Globus pallidus (tissue), 1 donor: ENCODE measurements at regions not wholly inside any gene's neighbourhood (a gene's known extent, or its start where the extent isn't known, plus 50 kb on each side); places are given as distances from the start of the nearest gene placed in this dataset.
"Not testable (repeated sequence)": the region's sequence is repeated elsewhere in the genome, so short reads cannot be mapped to it uniquely, and the experiment has no call there.

ENCODE experiments used
- DNase-seq: peaks from one replicate; pipeline ENCODE4 v3.0.0-alpha.2; 2015; ENCODE audit warnings: low spot score

DNA sequence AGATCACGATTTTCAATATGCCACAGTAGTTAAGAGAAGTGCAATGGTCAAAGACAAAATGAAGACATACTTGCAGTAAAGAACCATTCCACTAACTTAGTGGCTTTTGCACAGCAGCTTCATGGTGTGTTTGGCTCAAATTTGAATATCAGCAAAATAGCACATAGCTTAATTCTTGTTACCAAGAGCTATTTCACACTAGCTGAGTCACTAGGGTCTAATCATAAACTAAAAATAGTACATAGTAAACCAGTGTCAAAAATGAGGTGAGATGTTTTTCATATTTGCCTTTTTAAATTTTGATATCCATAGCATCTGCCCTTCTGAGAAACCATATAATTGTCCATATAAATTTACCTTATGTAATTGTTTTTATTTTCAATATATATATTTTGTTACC lies 325.0 kb upstream of the LUZP2 start:
- DNase-seq: no peak

GRCh38 chr11:24181395-24182047 lies 315.3 kb upstream of the LUZP2 start:
- DNase-seq: no peak

DNA sequence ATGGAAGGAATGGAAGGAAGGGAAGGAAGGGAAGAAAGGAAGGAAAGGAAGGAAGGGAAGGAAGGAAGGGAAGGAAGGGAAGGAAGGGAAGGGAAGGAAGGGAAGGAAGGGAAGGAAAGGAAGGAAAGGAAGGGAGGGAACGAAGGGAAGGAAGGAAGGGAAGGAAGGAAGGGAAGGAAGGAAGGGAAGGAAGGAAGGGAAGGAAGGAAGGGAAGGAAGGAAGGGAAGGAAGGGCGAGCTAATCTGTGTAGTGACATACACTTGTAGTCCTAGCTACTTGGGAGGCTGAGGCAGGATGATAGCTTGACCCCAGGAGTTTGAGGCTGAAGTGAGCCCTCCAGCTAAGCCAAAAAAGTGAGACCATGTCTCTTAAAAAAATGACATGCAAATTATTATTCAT lies 311.3 kb upstream of the LUZP2 start:
- not testable (repeated sequence) for DNase-seq

GRCh38 chr11:24196733-24197132 lies 300.1 kb upstream of the LUZP2 start:
- no peak for DNase-seq

DNA sequence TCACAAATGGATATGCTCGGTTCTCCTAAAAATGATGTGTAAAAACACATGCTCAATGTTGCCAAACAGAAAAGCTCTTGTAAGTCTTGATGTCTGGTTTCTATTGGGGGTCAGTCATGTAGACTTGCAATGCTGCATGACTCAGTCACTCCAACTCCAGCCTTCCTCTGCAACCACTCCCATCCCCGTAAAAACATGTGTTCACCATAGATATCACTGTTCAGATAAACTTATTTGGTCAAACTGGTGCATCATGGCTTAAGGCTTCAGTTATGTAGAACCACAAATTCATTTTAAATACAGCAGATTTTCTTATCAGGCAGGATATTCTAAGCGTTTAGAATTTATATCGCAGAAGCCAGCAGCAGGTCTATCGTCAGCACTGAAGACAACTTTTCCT lies 298.4 kb upstream of the LUZP2 start:
- DNase-seq: no peak

- no peak for DNase-seq
Observed at GRCh38 chr11:24199461-24199860, 297.4 kb upstream of the LUZP2 start.

DNA sequence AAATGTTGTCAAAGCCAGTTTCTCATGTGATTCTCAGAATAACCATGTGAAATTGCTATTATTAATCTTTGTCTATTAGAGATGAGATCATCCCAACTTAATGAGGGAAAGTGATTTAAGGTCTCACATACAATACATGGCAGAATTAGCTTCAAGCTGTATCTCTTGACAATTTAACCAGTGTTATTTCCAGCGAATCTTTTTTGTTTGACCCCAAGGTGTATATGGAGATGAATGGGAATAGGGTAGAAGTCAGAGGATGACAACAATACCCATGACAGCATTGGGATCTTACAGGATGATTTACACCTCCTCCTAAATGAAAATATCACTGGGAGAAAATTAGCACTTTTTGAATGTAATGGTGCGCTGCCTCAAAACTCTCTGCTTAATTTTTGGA lies 290.8 kb upstream of the LUZP2 start:
- DNase-seq: no peak

DNA sequence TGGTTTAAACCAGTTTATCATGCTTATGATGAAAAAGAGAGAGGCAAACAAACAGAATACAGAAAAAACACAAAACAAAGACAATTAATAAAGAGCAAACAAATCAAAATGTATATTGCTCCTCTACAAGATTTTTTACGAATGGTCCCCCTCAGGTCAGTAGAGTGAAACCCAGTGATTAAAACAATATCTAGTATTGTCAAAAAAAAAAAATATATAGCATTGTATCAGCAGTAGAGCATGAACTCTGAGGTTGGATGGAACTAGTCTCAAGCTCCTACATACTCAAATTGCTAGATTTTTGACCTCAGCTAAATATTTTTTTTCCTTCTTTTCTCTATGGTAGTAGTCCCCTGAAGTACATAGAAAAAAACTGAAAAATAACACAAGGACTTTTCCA lies 290.3 kb upstream of the LUZP2 start:
- DNase-seq: no peak

DNA sequence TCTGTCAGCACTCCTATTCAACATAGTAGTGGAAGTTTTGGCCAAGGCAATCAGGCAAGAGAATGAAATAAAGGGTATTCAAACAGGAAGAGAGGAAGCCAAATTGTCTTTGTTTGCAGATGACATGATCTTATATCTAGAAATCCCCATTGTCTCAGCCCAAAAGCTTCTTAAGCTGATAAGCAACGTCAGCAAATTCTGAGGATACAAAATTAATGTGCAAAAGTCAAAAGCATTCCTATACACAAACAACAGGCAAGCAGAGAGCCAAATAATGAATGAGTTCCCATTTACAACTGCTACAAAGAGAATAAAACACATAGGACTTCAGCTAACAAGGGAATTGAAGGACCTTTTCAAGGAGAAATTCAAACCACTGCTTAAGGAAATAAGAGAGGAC lies 280.4 kb upstream of the LUZP2 start:
- DNase-seq: no peak

DNA sequence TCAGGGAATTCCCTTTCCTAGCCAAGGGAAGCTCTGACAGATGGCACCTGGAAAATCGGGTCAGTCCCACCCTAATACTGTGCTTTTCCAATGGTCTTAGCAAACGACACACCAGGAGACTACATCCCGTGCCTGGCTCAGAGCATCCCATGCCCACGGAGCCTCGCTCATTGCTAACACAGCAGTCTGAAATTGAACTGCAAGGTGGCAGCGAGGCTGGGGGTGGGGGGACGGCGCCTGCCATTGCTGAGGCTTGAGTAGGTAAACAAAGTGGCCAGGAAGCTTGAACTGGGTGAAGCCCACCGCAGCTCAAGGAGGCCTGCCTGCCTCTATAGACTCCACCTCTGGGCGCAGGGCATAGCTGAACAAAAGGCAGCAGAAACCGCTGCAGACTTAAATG lies 279.5 kb upstream of the LUZP2 start:
- not testable (repeated sequence) for DNase-seq

DNA sequence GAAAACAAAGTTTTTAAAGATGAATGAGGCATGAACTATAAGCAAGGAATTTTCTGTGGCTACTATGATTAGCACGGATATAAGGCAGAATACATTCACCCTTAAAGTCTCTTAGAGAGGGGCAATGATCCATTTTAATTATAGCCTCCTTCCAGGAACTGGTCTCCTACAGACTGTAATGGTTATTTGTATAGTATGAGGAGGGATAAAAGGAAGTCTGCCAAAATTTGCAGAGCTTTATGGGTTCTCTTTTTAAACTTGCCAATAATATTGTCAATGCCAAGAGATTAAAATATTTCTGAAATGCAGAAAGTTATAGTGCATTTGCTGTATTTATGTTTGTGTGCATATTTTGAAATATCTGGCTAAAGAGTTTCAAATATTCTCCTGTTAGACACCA lies 271.4 kb upstream of the LUZP2 start:
- DNase-seq: no peak

- DNase-seq: no peak
Observed at GRCh38 chr11:24226606-24227005, 270.2 kb upstream of the LUZP2 start.

GRCh38 chr11:24233041-24233440 lies 263.8 kb upstream of the LUZP2 start:
- no peak for DNase-seq

DNA sequence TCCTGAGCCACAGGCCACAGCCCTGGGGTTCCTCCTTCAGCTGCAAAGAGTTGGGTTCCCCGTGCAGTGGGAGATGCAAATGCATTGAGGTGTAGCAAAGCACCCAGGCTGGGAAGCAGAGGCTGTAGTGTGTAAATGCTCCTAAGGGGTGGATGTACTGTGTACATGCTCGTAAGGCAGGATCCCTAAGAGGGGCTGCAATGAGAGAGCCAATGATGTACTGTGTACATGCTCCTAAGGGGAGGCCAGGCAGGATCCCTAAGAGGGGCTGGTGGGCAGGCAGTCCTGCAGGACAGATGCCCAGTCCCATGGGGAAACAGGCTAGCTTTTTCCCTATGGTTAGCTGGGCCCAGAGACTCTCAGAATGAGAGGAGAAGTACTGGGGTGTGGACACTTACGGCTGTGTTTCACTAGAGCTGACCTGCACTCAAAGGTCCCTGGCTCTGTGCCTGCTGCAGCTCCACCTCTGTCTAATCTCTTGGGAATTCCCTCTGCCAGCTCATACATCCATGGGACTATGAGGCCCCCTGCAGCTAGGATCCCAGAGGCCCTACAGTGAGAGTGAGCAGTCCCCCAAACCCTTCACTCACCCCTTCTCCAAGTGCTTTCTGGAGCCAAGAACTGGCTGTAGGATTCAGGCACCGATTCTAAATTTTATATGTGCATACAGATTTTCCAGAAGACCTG lies 261.9 kb upstream of the LUZP2 start:
- DNase-seq: no peak

DNA sequence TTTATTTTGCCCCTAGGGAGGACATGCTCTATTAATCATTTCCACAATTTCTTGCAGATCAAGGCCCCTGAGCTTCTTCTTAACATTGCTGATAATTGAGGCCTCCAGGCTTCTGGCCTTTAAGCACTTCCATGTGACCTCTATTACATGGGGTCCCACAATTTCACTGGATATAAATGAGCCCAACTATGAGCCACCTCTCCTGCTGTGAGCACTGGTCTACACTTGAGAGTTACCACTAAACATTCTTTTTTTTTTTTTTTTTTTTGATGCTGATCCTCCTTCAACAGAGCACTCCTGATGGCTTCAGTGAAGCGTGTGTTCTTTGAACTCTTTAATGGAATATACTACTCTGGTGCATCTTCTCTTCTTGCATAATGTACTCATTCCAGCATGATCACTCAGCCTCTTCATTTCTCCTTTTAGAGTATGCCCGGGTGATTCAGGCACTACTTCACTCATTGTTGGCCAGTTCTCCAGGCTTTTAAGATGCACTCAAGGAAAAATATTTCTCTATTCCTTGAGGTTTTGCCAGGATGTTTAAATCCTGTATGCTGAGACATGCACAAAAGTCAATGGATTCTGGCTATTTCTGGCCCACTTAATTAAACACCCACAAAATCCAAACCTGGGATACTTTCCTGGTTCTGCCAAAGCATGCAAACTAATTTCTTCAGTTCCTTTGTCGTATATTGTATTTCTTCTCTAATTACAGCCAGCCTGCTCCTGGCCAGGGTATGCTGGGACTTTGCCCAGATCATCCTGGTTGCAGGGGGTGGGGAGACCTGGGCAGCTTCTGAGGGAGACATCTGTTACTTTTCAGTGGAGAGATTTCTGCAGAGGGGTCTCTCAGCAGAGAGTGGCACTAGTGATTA lies 257.8 kb upstream of the LUZP2 start:
- DNase-seq: peak; percentile 5

DNA sequence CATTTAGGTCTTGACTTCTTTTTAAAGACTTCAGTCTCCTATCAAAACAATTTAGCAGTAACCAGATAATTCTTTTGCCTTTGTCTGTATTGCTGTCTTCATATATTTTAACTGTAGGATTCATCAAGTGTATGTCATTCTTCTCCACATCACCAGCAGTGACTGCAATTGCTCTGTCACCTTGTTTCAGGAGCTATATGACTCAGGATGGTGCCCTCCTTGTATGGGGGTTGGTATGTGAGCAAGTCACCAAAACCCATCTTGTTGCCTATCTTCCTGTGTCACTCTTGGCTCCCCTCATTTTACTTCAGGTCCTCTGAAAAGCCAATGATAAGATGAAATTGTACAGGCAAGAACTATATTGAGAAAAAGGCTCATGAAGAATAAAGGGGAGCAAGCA lies 256.9 kb upstream of the LUZP2 start:
- no peak for DNase-seq

DNA sequence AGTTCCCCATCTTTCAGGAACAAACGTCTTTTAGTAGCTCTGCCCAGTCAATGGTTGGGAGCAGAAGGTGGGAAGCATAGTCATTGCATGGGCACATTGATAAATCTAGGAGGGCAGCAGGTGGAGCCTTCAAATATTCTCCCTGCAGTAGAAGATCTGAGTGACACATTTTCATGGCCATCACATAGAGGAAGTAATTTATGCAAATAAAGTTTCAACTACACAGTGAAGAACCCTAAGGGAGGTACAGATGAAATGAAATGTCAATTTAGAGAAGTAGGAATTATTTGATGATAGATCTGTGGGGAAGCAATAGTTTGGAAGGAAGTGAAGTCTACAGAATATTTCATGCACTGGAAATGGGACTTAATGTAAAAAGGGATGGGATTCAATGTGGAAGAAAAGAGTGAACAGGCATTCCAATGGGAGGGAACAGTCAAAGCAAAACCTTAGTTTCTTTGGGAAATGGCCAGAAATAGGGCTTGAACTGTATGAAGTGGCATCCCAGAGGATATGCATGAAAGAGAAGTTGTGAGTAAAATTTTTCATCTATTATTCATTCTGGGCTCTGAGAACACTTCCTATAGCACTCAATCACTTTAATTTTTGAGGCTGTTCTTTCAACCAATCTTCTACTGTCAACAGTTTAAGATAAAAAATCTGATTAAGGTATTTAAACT lies 256.2 kb upstream of the LUZP2 start:
- DNase-seq: no peak

- no peak for DNase-seq
Observed at GRCh38 chr11:24246715-24247114, 250.1 kb upstream of the LUZP2 start.

DNA sequence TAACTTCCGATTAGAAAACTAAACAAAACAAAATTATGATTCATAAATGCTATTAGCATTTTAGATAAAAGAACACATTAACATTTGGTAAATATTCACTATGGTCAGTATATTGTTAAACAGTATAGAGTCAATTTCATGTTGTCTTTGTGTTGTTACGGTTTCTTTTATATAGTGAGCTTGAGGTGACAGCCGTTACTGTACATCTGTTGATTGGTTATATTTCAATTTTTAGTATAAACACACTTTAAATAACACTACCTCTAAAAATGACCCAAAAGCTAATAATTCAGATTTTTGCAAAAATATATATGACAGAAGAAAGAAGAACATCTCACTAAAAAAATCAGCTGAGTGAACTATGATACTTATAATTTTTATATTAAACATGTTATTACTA lies 249.0 kb upstream of the LUZP2 start:
- no peak for DNase-seq

GRCh38 chr11:24249921-24250320 lies 246.9 kb upstream of the LUZP2 start:
- no peak for DNase-seq

DNA sequence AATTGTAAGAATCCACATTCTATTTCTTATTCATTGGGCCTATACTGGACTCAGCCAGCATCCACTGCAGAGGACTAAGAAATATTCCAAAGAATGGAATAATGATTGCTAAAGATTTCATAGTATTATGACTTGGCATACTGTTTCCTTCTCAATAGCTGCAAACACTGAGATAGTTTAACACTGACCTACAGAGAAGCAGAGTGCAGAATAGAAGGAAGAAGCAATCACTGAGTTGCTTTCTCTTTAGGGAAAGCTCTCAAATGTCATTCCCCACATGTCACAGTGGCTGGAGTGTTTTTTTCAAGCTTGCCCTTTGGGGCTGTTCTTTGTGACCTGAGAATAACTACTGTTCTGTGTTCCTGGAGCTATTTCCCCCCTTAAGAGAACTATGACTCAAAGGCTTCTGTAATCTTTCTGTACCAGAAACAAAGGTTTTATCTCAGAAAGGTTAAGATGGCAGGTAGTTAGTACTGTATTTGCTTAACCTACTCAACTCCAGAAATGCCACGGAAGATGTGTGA lies 243.6 kb upstream of the LUZP2 start:
- no peak for DNase-seq

GRCh38 chr11:24264868-24265267 lies 232.0 kb upstream of the LUZP2 start:
- no peak for DNase-seq
